DMS53 (cell line): ENCODE measurements at regions not wholly inside any gene's neighbourhood (a gene's known extent, or its start where the extent isn't known, plus 50 kb on each side); places are given as distances from the start of the nearest gene placed in this dataset.

Source experiments
- DNase-seq: peaks from one replicate; lab custom pipeline; 2025; lab: John Stamatoyannopoulos, UW

DNA sequence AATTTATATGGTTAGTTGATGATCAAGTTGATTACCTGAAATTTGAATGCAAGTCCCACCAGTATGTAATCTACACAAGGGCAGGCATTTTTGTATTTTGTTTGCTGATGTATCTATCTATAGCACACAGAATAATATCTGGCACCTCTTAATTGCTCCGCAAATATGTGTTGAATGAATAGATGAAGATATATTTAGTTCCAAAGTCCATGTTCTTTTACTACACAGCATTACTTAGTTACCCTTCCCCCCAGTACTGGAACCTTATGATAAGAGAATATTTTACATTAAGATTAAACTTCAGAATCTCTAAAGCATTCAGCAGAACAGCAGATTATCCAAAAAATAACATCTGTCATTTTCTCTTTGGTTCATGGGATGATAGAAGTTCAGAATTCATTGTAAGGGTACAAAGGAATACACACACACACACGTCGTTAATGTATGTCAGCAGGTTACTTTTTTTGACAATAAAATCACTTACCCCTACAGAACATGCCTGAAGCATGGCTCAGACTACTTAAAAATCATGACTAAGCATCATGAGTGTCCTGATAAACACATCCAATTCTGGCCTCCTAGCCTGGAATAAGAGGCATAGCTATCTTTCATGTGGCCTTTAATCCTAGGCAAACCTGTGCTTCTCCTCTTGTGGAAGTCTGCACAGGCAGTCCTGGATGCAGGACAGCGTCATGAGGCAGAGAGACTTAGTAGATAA lies 148.9 kb upstream of the TBC1D5 start:
- DNase-seq: peak; percentile 23

DNA sequence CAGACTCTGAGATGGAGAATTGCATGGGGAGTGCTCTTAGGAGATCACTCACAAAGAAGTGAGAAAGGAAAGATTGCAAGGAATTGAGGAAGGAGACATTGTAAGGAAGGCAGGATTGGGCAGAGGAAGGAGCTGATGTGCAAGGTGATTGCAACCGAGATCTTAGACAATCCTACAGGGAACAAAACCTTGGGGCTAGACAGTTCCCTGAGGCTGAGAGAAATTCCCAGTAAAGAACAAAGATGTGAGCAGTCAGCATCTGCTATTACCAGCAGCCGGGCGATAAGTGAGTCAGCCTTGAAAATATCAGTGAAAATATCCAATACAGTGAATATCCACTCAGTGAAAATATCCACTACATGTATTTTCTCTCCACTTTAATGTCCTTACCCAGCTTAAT lies 143.6 kb upstream of the TBC1D5 start:
- no peak for DNase-seq

DNA sequence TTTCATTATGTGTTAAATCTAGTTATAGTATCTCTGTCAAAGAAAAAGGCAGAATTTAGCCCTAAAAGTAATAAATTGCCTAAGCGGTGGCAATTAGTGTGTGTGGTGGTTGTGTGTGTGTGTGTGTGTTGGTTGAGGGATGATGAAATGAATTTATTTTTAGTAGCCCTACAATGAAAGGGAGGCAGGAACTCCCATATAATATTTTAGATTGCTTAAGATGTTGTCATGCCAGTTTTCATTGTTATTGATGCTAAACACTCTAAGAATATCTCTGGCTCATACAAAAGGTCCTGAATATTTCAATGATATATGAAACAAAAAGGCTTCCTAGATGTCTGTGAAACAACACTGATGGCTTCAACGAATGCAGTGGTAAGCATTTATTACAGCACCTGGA lies 140.6 kb upstream of the TBC1D5 start:
- no peak for DNase-seq

DNA sequence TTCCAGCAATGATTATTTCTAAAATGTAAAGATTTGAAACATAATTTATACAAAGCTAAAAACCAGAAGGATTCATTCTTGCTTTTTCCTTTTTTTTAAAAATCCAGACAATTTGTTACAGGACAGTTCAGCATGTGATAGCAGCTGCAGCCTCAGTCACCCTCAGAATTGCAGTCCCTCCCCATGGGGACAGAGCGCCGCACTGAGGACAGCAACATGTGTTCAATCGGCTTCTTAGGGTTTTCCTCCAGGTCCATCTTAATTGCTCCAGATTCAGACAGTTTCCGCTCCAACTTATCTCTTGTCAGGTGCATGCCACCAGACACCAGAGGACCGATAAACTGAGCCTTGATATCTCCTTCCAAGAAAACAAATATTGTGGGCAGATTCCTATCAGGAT lies 134.9 kb upstream of the TBC1D5 start:
- no peak for DNase-seq

DNA sequence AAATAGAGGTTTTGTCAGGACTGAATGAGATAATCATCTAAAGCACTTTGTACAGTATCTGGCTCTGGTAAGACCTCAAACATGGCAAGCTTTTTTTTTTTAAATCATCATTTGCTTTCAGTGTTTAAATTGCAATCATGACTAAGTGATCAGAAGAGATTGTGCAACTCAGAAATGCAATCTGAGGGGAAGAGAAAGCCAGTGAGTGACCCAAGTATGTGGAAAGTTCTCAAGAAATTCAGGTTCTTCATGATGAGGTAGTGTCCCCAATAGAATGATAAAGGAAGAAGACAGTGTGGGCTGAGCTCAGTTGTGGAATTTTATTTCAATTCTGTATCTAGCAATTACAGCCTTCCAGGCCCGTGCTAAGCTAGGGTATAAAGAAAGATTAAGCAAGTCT lies 132.2 kb upstream of the TBC1D5 start:
- DNase-seq: no peak

DNA sequence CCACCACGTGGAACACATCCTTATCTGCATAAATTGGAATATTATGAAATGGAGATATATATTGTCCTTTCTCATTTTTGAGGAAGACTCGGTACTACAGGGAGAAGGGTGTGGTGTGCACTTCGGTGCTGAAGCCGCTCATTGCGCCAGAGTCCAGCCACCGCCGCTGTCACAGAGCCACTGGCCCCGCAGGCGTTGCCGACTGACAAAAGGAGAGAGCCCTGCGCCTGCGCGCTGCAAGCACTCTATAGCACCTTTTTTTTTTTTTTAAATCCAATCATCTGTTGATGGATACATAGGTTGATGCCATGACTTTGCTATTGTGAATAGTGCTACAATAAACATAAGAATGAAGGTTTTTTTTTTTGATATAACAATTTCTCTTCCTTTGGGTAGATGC lies 130.0 kb upstream of the TBC1D5 start:
- no peak for DNase-seq

DNA sequence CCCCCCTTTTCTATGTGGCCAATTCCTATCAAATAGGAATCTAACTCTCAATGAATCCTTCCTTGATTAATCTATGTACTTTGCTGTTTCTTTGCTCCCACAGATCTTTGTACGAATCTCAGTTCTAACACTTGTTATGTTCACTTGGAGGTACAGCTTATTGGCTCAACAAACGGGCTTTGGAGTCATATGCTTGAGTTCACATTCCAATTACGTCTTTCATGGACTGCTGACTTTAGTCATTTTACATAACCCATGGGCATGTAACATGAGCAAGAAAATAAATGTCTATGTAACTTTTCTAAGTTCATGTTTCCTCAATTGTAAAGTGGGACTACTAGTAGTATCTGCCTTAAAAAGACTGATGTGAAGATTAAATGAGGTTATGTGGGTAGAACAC lies 123.2 kb upstream of the TBC1D5 start:
- no peak for DNase-seq

DNA sequence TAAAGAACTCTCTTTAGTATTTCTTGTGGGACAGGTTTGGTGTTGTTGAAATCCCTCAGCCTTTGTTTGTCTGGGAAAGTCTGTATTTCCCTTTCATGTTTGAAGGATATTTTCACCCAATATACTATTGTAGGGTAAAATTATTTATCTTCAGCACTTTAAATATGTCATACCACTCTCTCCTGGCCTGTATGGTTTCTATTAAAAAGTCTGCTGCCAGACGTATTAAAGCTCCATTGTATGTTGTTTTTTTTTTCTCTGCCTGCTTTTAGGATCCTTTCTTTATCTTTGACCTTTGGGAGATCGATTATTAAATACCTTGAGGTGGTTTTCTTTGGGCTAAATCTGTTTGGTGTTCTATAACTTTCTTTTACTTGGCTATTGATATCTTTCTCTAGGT lies 119.0 kb upstream of the TBC1D5 start:
- DNase-seq: peak; percentile 9

DNA sequence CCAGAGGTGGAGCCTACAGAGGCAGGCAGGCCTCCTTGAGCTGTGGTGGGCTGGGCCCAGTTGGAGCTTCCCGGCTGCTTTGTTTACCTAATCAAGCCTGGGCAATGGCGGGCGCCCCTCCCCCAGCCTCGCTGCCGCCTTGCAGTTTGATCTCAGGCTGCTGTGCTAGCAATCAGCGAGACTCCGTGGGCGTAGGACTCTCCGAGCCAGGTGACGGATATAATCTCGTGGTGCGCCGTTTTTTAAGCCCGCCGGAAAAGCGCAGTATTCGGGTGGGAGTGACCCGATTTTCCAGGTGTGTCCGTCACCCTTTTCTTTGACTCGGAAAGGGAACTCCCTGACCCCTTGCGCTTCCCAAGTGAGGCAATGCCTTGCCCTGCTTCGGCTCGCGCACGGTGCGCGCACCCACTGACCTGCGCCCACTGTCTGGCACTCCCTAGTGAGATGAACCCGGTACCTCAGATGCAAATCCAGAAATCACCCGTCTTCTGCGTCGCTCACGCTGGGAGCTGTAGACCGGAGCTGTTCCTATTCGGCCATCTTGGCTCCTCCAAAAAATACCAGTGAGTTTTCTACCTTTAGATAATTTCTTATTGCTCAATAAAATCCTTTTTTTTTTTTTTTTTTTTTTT lies 118.5 kb upstream of the TBC1D5 start:
- DNase-seq: peak; percentile 55

DNA sequence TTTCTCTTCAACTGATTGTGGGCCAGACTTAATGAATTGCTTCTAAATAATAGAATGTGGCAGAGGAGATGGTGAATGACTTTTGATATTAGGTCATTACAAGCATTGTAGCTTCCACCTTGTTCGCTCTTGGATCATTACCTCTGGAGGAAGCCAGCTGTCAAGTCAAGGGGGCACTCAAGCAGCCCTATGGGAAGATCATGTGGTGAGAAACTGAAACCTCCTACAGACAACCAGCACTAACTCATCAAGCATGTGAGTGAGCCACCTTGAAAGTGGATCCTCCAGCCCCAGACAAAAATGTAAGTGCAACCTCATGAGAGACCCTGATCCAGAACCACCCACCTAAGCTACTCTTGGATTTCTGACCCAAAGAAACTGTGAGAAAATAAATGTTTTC lies 109.8 kb upstream of the TBC1D5 start:
- DNase-seq: no peak

DNA sequence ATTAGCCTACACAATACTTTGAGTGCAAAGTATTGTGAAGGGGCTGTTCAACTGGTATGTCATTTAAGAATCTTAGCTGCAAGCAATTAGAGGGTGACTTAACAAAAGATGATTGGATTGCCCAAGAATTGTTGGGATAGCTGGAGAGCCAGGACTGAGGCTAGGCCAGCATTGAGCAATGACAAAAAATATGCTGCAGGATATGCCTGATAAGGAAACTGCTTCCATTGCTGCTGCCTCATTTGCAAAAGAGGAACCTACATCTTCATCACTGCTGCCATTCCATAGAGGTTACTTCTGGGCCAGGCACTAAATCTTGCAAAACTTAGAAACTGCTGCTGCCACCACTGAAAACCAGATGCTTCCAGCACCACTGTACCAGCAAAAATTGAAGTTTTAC lies 108.0 kb upstream of the TBC1D5 start:
- DNase-seq: no peak

DNA sequence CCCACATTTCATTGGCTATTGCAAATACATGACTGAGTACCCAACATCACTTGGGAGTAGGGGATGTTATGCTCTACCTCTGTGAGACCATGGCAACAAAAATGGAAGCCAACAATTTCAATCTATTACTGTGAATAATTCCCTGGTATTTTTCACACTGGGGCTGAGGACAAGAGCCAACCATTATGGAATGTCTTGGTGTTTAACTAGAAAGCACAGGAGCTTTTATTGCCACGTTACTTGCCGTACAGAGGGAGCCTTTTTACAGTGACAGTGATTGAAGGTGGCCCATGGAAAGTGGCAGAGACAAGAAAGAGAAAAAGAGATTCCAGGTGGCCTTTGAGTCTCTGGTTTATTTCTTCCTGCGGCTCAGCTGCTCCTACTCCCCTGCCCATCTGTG lies 105.7 kb upstream of the TBC1D5 start:
- no peak for DNase-seq

DNA sequence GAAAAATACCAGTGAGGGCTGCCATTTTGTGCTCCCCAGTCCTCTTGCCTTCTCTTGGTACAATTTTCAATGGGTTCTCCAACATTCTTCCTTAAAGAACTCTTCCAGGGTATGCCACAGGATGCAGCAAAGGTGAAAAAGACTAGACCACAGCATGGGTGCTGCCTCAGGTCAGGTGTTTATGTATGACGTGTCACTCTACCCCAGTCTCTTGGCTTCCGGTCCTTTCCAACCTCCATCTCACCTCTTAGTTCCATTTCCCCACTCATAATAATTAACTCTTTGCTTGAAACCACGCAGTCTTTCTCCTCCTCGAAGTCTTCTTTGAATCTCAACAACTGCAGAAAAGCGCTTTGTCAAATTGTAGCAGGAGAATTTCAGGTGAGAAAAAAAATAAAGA lies 104.7 kb upstream of the TBC1D5 start:
- DNase-seq: no peak

DNA sequence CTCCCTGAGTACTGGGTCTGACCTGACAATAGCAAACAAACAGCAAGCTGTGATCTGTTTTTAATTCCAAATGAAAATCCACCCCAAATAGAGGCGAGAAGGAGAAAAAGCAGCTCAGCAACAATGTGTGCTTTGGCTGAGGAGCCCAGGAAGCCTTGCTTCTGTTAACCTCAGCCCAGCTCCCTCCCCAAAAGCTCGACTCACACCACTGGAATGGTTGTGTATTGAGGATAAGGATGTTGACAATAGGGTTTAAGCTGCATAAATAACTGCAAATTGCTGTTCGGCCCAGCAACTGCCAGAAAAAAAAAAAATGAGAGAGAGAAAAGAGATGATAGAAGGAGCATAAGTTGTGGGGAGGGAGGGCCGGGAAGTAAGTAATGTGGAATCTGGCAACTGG lies 104.0 kb upstream of the TBC1D5 start:
- no peak for DNase-seq

DNA sequence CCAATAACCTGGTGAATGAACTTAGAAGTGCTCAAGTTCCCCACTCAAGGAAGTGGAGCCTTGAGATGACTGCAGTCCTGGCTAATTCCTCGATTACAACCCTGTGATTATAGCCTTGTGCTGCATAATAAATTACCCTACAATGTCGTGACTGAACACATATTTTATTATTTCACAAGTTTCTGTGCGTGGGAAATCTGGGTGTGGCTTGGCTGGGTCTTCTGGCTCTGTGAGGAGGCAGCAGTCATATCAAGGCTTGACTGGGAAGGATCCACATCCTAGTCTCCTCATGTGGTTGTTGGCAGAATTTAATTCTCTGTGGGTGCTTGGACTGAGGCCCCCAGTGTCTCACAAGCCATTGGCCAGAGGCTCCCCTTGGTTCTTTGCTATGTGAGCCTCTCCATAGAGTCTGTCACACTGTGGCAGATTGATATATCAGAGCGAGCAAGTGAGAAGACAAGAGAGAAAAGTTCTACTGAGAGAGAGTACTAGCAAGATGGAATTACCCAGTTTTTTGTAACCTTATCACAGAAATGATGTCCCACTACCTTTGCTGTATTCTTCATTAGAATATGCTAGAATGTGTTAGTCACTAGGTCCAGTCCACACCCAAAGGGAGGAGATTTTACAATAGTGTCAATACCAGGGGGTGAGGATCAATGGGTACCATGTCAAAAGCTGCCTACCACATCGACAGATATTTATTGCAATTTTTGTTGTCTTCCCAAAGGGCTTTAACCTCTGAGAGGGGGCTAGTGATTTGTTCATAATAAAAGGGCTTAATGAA lies 102.8 kb upstream of the TBC1D5 start:
- DNase-seq: no peak

DNA sequence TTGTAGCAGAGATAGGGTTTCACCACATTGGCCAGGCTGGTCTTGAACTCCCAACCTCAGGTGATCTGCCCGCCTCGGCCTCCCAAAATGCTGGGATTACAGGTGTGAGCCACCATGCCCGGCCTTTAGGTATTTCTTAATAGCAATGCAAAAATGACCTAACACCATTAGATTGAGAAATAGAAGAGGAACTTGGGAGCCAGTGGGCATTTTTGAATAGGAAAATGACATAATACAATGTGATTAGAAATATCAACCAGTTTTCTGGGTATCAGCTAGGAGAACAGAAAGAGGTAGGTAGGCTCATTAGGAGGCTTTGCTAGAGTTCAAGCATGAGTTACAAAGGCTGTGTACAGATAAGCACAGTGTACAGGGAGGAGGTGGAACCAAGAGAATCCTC lies 101.8 kb upstream of the TBC1D5 start:
- DNase-seq: no peak

DNA sequence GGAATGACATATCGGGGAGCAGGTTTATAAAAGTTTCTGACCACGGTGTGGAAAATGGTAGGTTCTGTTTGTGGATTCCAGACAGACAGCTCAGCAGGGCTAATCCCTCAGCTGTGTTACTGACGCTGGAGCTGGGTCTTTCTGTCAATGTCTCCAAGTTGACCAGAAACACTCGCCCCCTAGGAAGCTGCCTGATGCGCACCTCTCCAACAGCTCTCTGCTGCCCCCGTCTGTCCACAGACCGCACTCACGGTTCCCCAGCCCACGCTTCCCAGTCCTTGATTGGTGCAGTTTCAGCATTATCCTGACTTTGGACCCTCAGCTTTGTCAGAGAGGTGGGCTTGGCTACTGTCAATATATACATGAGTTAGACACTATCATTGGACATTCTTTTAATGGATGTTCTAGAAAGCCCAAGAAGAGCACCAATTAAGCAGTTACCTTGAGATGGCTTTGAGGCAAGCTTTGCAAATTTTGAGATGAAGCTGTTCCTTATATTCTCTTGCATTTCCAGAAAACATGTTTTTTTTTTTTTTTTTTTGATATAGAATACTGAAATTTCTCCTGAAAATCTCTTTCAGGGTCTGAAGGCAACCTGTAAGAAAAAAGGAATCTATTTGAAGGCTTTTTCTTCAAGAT lies 98.9 kb upstream of the TBC1D5 start:
- peak; percentile 58 for DNase-seq

DNA sequence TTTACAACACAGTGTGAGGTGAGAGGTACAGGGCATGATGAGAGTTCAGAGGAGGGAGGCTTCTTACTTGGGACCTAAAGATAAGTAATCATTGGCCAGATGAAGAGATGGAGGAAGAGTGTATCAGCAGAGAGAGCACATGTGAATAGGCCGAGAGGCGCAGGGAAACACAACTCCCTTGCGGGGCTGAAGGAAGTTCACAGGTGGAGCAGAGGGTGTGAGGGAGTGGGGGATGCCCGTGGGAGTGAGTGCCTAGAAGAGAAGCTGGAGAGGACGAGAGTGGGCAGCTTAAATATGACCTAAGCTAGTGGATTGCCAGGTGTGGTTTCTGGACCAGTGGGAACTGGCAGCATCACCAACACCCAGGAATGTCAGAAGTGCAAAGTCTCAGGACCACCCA lies 98.2 kb upstream of the TBC1D5 start:
- no peak for DNase-seq

DNA sequence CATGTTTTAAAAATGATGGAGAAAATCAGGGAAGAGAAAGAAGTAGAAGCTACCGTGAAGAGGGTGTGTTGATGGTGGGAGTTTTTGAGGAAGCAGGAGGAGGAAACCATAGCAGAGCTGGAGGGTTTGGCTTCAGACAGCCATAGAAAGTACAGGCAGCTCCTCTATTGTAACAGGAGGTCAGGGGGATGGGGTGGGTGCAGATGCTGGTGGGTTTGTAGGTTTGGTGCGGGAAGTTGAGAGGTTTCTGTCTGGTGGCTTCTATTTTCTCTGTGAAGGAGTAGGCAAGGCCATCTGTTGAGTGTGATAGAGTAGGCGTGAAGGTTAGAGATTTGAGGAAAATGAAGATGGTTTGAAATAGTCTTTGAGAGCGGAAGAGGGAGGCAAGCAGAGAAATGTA lies 97.7 kb upstream of the TBC1D5 start:
- no peak for DNase-seq

DNA sequence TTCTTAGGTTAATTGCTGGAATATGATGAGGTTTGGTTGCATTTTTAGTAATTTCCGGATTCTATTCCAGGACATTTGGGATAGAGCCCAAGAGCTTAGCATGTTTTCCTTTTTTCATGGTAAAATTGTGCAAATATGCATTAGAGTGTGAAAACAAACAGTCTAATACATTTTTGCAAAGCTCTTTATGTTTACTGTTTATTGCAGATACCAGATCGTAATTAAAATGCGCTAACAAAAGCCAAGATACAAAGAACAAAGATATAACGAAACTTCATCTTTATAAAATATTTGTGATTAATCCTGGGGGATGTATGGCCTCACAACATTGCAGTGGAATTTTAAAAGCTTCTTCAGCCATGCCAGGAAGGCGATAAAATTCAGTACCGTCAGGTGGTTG lies 94.5 kb upstream of the TBC1D5 start:
- DNase-seq: no peak

DNA sequence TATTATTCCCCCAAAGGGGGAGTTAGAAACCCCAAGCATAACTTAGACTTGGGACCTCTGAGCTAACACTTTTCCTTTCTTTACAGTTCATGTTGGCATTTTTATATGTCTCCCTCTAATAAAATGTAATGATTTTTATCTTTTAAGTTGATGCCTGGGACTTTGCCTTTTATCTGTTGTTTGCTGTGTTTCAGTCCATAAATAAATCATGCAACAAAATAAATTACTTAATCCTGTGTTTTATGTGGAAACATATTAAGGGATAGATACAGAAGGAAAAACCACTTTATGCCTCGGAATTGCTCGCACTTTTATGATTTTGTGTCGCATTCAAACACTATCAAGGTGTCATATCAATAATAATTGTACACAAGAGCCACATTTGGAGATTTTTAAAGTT lies 93.7 kb upstream of the TBC1D5 start:
- DNase-seq: no peak

DNA sequence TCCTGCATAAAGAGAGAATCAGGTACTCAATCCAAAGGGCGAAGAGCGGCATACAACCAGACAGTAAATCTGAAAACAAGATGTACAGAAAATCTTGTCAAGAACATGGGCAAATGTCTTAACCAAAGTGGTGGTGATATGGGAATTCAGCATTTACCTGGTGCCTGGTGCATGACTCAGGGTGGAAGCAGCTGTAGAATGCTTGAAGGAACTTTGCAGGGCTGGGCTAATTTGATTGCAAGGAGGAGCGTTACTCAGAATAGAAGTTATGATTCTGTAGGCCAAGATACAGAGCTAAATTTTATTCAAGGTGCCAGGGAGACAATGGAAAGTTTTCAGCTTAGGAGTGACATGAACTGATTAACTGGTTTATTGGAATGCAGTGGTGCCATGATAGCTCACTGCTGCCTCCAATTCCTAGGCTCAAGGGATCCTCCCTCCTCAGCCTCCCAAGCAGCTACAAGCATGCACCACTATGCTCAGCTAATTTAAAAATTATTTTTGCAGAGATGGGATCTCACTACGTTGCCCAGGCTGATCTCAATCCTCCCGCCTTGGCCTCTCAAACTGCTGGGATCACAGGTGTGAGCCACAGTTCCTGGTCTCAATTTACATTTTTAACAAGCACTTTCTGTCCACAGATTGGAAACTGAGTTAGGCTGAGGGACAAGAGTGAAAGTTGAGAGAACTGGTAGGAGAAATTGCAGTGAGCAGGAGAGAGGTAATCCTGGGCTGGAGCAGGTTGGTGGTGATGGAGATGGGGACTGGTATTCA lies 91.5 kb upstream of the TBC1D5 start:
- DNase-seq: no peak
